Panc1 (cell line): ENCODE measurements at regions not wholly inside any gene's neighbourhood (a gene's known extent, or its start where the extent isn't known, plus 50 kb on each side); places are given as distances from the start of the nearest gene placed in this dataset.

Experiments
- ATAC-seq: fragments of 200-7000 bp; cut with Tn5 transposase; 2 replicates; pipeline ENCODE4 v1.9.1; 2020; ENCODE audit warnings: mild to moderate bottlenecking, moderate library complexity
- BruUV-seq: library from RNA; stranded (reverse); fragments of 400-500 nt; replicated peaks from 2 replicates; lab custom pipeline; 2021; lab: Mats Ljungman, UMichigan
- CTCF ChIA-PET: fragments of 300-600 bp; sonication (Branson Sonifier 250); formaldehyde crosslinking; loops from one replicate; lab custom pipeline; 2022; ENCODE audit warnings: antibody characterized with exemption; lab: Charles Lee
- POLR2A ChIA-PET: fragments of 300-600 bp; sonication (Branson Sonifier 250); formaldehyde crosslinking; loops from one replicate; lab custom pipeline; 2022; ENCODE audit warnings: antibody characterized with exemption; lab: Charles Lee
- DNase-seq: peaks from one replicate; pipeline ENCODE4 v3.0.0-alpha.2; 2010; ENCODE audit warnings: low read depth, low spot score
- H3K27ac ChIP-seq: 2 replicates; pipeline ENCODE4 v1.5.1; 2011; ENCODE audit warnings: mild to moderate bottlenecking, low read length, inconsistent platforms
- H3K27me3 ChIP-seq: fragments of 200-500 bp; sonication (Bioruptor generic); 2 replicates; pipeline ENCODE4 v1.6.0; 2014; ENCODE audit warnings: low read length, inconsistent platforms; ENCODE audit not compliant: control insufficient read depth, insufficient read depth
- H3K36me3 ChIP-seq: fragments of 200-500 bp; sonication (Bioruptor generic); 2 replicates; pipeline ENCODE4 v1.5.1; 2014; ENCODE audit warnings: inconsistent platforms, mild to moderate bottlenecking, low read length, moderate library complexity; ENCODE audit not compliant: control insufficient read depth, insufficient read depth
- H3K4me1 ChIP-seq: 2 replicates; pipeline ENCODE4 v1.5.1; 2011; ENCODE audit warnings: inconsistent platforms, mild to moderate bottlenecking, low read length, moderate library complexity; ENCODE audit not compliant: control insufficient read depth, insufficient read depth
- H3K4me3 ChIP-seq, 2 experiments: 2 replicates each; pipeline ENCODE4 v1.5.1; 2011 to 2012; ENCODE audit warnings: low read depth in 2 of 2, low read length in 2 of 2, mild to moderate bottlenecking in 2 of 2, inconsistent platforms in 1 of 2, moderate library complexity in 1 of 2
- H3K9me3 ChIP-seq: fragments of 200-500 bp; sonication (Bioruptor generic); 2 replicates; pipeline ENCODE4 v1.5.1; 2014; ENCODE audit warnings: low read depth, mild to moderate bottlenecking, inconsistent platforms, low read length, moderate library complexity; ENCODE audit not compliant: control insufficient read depth, insufficient read depth
- POLR2AphosphoS5 ChIP-seq: IDR thresholded peaks from 2 replicates; pipeline ENCODE4 v1.6.1; 2012; ENCODE audit warnings: mild to moderate bottlenecking, low read depth, low read length, moderate library complexity
- SIN3A ChIP-seq: IDR thresholded peaks from 2 replicates; pipeline ENCODE4 v1.6.1; 2012; ENCODE audit warnings: low read depth, mild to moderate bottlenecking, low read length, moderate library complexity, borderline replicate concordance; ENCODE audit not compliant: insufficient read depth
- TCF7L2 ChIP-seq: IDR thresholded peaks from 2 replicates; pipeline ENCODE4 v1.6.1; 2011; ENCODE audit warnings: mild to moderate bottlenecking, low read depth, low read length, inconsistent platforms
- in situ Hi-C: cut with HindIII; loops from 2 replicates; pipeline ENCODE4 v1.10.0; 2016; ENCODE audit warnings: low sequenced_read_pairs, low pct_unique_long_range_greater_than_20kb
- intact Hi-C: fragments of 100-400 bp; cut with micrococcal nuclease; formaldehyde crosslinking; loops from one replicate; pipeline ENCODE4 v1.10.0; 2022; ENCODE audit not compliant: unreplicated experiment
- TF ChIP-seq, protein P1 (sequence below): fragments of 450-650 bp; IDR thresholded peaks from 2 replicates; pipeline ENCODE4 v1.5.1; 2017; ENCODE audit warnings: mild to moderate bottlenecking
- TF ChIP-seq, protein P2 (sequence below), 2 experiments: IDR thresholded peaks; 2 replicates each; pipeline ENCODE4 v1.6.1; 2011 to 2012; ENCODE audit warnings: low read depth in 2 of 2, control low read depth in 1 of 2, low read length in 1 of 2, mild to moderate bottlenecking in 1 of 2, moderate library complexity in 1 of 2; ENCODE audit not compliant: insufficient read depth in 1 of 2

DNA sequence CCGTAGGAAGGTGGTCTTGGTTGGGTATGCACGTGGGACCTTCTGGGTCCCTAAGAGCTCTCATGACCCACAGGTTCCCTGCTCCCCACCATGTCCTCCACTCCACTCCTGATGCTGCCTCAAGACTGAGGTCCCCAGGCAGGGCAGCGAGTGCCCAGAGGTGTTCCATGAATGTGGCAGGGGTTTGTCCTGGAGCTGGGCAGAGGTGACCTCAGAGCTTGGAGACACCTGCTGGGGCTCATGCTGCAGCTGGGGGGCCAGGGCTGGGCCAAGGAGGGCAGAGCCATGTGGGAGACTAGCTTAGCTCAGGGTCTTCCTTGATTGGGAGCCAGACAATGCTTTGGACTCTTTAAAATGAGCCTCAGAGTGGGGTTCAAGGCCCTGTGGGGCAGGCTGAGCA lies 74.0 kb upstream of the PITX1 start:
- H3K9me3 ChIP-seq, result no peaks in the 10 kb centered on the region

DNA sequence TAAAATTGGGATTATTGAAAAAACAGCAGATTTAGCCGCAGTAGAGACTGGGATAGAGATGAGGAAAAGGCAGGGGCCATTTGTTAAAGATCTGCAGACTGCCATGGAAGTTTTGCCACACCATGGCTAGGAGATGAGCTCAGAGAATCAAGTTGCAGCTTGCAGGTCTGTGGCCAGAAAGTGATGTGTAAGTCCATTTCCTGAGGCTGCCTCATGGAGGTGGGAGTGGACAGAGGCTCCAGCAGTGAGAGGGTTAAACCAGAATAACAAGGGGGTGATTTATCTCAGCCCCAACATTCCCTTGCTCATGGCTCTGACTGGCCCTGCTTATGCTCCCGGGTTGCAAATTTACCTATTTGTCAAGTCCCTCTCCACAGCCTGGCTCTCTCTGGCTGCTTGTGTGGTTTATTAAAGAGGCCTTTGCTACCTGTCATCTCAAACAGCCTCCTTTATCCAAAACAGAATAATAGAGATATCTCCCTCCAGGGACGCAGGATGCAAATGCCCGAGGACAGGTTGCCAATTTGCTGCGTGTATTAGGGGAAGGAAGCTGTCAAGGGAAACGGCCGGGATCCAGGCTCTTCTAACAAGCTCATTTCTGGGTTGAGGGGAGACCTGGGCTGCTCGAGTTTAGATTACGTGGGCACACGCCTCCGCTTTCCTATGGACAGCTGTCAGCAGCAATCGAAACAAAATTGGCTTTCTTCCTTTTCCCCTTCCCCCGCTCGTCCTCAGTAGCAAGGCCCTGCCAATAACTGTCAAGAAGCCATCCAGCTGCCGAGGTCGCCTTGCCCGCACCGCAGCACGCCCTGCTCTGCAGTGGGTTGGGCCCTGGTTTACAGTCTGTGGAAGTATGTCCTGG lies 72.8 kb upstream of the PITX1 start:
- DNase-seq (no peak), ATAC-seq (no peak)
- no peak overlapping the region for H3K4me3 ChIP-seq
- H3K27me3 ChIP-seq, result no peaks in the 10 kb centered on the region
- TF ChIP-seq, protein P1, sequence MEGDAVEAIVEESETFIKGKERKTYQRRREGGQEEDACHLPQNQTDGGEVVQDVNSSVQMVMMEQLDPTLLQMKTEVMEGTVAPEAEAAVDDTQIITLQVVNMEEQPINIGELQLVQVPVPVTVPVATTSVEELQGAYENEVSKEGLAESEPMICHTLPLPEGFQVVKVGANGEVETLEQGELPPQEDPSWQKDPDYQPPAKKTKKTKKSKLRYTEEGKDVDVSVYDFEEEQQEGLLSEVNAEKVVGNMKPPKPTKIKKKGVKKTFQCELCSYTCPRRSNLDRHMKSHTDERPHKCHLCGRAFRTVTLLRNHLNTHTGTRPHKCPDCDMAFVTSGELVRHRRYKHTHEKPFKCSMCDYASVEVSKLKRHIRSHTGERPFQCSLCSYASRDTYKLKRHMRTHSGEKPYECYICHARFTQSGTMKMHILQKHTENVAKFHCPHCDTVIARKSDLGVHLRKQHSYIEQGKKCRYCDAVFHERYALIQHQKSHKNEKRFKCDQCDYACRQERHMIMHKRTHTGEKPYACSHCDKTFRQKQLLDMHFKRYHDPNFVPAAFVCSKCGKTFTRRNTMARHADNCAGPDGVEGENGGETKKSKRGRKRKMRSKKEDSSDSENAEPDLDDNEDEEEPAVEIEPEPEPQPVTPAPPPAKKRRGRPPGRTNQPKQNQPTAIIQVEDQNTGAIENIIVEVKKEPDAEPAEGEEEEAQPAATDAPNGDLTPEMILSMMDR, result no peak
- TF ChIP-seq TCF7L2 (no peak), SIN3A (no peak), POLR2AphosphoS5 (no peak)
- TF ChIP-seq, protein P2, sequence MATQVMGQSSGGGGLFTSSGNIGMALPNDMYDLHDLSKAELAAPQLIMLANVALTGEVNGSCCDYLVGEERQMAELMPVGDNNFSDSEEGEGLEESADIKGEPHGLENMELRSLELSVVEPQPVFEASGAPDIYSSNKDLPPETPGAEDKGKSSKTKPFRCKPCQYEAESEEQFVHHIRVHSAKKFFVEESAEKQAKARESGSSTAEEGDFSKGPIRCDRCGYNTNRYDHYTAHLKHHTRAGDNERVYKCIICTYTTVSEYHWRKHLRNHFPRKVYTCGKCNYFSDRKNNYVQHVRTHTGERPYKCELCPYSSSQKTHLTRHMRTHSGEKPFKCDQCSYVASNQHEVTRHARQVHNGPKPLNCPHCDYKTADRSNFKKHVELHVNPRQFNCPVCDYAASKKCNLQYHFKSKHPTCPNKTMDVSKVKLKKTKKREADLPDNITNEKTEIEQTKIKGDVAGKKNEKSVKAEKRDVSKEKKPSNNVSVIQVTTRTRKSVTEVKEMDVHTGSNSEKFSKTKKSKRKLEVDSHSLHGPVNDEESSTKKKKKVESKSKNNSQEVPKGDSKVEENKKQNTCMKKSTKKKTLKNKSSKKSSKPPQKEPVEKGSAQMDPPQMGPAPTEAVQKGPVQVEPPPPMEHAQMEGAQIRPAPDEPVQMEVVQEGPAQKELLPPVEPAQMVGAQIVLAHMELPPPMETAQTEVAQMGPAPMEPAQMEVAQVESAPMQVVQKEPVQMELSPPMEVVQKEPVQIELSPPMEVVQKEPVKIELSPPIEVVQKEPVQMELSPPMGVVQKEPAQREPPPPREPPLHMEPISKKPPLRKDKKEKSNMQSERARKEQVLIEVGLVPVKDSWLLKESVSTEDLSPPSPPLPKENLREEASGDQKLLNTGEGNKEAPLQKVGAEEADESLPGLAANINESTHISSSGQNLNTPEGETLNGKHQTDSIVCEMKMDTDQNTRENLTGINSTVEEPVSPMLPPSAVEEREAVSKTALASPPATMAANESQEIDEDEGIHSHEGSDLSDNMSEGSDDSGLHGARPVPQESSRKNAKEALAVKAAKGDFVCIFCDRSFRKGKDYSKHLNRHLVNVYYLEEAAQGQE (IDR thresholded peaks at IDR 0.05; ENCODE audit: insufficient read depth in 1 of 2, low read depth in 2 of 2, low read length in 1 of 2), result no peak
- in situ Hi-C loops (no loop called here), intact Hi-C loops (no loop called here)
- no peaks in the 10 kb centered on the region for H3K4me1 ChIP-seq
- no peaks in the 10 kb centered on the region for H3K9me3 ChIP-seq
- no peak overlapping the region for H3K27ac ChIP-seq
- H3K36me3 ChIP-seq, result no peaks in the 10 kb centered on the region
- ChIA-PET POLR2A (no interaction called here), CTCF (no interaction called here)
- BruUV-seq, result no TSS peak

More for the DNA sequence above, 74.0 kb upstream of the PITX1 start:
- Histone ChIP-seq H3K36me3 (no peaks in the 10 kb centered on the region), H3K4me3 (no peak overlapping the region), H3K27ac (no peak overlapping the region), H3K27me3 (no peaks in the 10 kb centered on the region), H3K4me1 (no peaks in the 10 kb centered on the region)
- ChIA-PET CTCF (no interaction called here), POLR2A (no interaction called here)
- DNase-seq, result no peak
- no TSS peak for BruUV-seq
- intact Hi-C loops, result no loop called here
- in situ Hi-C loops, result no loop called here
- no peak for ATAC-seq
- TF ChIP-seq, protein P1, result no peak
- TF ChIP-seq SIN3A, result no peak
